ENCODE measurements at regions not wholly inside any gene's neighbourhood (a gene's known extent, or its start where the extent isn't known, plus 50 kb on each side); places are given as distances from the start of the nearest gene placed in this dataset.

DNA sequence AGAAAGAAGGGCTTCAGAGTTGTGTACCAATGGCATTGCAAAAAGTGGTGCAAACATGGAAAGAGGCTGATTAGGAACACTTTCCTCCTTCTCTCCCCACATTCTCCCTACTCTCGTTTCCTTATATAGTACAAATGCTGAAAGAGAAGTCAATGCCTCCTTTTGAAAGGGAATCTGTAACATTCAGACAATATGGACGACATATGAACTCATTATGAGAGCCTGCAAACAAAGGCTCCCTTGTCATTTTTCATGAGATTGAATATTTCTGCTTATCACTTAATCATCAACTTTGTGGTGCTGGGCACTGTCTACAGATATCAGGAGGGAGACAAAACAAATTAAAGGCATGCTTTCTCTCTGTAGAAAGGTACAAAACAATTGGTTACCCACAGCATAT, 437.1 kb upstream of the PHF14 start:
- TF ChIP-seq EZH2 (optimal IDR thresholded peaks at IDR 0.05; ENCODE audit: low read depth, low read length) (no peak), EZH2phosphoT487 (IDR thresholded peaks at IDR 0.05; ENCODE audit: low read length) (no peak)
- TF ChIP-seq, protein P1, sequence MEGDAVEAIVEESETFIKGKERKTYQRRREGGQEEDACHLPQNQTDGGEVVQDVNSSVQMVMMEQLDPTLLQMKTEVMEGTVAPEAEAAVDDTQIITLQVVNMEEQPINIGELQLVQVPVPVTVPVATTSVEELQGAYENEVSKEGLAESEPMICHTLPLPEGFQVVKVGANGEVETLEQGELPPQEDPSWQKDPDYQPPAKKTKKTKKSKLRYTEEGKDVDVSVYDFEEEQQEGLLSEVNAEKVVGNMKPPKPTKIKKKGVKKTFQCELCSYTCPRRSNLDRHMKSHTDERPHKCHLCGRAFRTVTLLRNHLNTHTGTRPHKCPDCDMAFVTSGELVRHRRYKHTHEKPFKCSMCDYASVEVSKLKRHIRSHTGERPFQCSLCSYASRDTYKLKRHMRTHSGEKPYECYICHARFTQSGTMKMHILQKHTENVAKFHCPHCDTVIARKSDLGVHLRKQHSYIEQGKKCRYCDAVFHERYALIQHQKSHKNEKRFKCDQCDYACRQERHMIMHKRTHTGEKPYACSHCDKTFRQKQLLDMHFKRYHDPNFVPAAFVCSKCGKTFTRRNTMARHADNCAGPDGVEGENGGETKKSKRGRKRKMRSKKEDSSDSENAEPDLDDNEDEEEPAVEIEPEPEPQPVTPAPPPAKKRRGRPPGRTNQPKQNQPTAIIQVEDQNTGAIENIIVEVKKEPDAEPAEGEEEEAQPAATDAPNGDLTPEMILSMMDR (IDR thresholded peaks at IDR 0.05; ENCODE audit: low read length), result no peak

Data from MM.1S (cell line).